B cell (primary cell): ENCODE measurements at regions not wholly inside any gene's neighbourhood (a gene's known extent, or its start where the extent isn't known, plus 50 kb on each side); places are given as distances from the start of the nearest gene placed in this dataset.

Experiments used
- ATAC-seq: fragments of 200-7000 bp; cut with Tn5 transposase; one replicate; pipeline ENCODE4 v1.10.0; 2021; ENCODE audit warnings: low read depth, mild to moderate bottlenecking, moderate number of reproducible peaks, moderate library complexity
- CTCF ChIA-PET: fragments of 350-600 bp; sonication (Branson Sonifier 250); formaldehyde crosslinking; loops from one replicate; lab custom pipeline; 2021; ENCODE audit warnings: antibody characterized with exemption, inconsistent platforms; lab: Charles Lee
- POLR2A ChIA-PET: fragments of 350-600 bp; sonication (Branson Sonifier 250); formaldehyde crosslinking; loops from one replicate; lab custom pipeline; 2021; ENCODE audit warnings: antibody characterized with exemption; lab: Charles Lee
- DNase-seq: peaks from one replicate; pipeline ENCODE4 v3.0.0; 2013
- H2AFZ ChIP-seq: 2 replicates; pipeline ENCODE4 v1.6.1; 2012; ENCODE audit warnings: mild to moderate bottlenecking, low read depth, low read length; ENCODE audit not compliant: insufficient read depth, poor library complexity, severe bottlenecking
- H3K27ac ChIP-seq, 2 donors: 1 replicate in 1 of 2; 2 replicates in 1 of 2; pipeline ENCODE4 v1.5.1; 2012 to 2013; ENCODE audit warnings: low read length in 2 of 2, mild to moderate bottlenecking in 2 of 2, moderate library complexity in 1 of 2
- H3K27me3 ChIP-seq, 4 experiments: fragments of 200-600 bp in 1 of 4; sonication (generic) in 1 of 4; replicated peaks in 1 of 4; 1 replicate in 2 of 4; 2 replicates in 2 of 4; pipeline versions ENCODE4 v1.6.1 to v1.7.0; 2013 to 2016; ENCODE audit warnings: low read length in 3 of 4, mild to moderate bottlenecking in 2 of 4, mixed read lengths in 1 of 4, moderate library complexity in 1 of 4; ENCODE audit not compliant: insufficient read depth in 4 of 4, control insufficient read depth in 3 of 4; ENCODE audit errors: control extremely low read depth in 1 of 4
- H3K36me3 ChIP-seq, 2 experiments: replicated peaks in 1 of 2; 1 replicate in 1 of 2; 2 replicates in 1 of 2; pipeline versions ENCODE4 v1.6.1 to v1.7.1; 2013; ENCODE audit warnings: low read length in 1 of 2; ENCODE audit not compliant: insufficient read depth in 2 of 2, control insufficient read depth in 1 of 2; ENCODE audit errors: control extremely low read depth in 1 of 2, extremely low read depth in 1 of 2
- H3K4me1 ChIP-seq, 2 donors: fragments of 200-600 bp in 1 of 2; sonication (generic) in 1 of 2; 1 replicate in 1 of 2; 2 replicates in 1 of 2; pipeline versions ENCODE4 v1.5.1 to v1.6.1; 2013 to 2017; ENCODE audit warnings: low read length in 2 of 2; ENCODE audit not compliant: control insufficient read depth in 2 of 2, insufficient read depth in 2 of 2
- H3K4me2 ChIP-seq: replicated peaks from 2 replicates; pipeline ENCODE3; 2012; ENCODE audit warnings: mild to moderate bottlenecking, low read depth, low read length; ENCODE audit not compliant: poor library complexity, severe bottlenecking
- H3K4me3 ChIP-seq, 5 experiments: fragments of 200-600 bp in 1 of 5; sonication (generic) in 1 of 5; 1 replicate in 3 of 5; 2 replicates in 2 of 5; pipeline versions ENCODE4 v1.5.1 to v1.7.0; 2011 to 2016; ENCODE audit warnings: low read length in 4 of 5, mild to moderate bottlenecking in 4 of 5, low read depth in 2 of 5, control low read depth in 1 of 5, moderate library complexity in 1 of 5; ENCODE audit not compliant: insufficient read depth in 1 of 5; ENCODE audit errors: control extremely low read depth in 1 of 5, extremely low read depth in 1 of 5
- H3K79me2 ChIP-seq: fragments of 200-600 bp; sonication (generic); one replicate; pipeline ENCODE4 v1.6.0; 2016; ENCODE audit warnings: low read length; ENCODE audit not compliant: control insufficient read depth, insufficient read depth
- H3K9ac ChIP-seq: fragments of 200-600 bp; sonication (generic); 2 replicates; pipeline ENCODE4 v1.6.1; 2017; ENCODE audit warnings: mild to moderate bottlenecking, low read length, moderate library complexity
- H3K9me3 ChIP-seq, 3 donors: one replicate each; pipeline versions ENCODE4 v1.6.1 to v1.7.1; 2013; ENCODE audit warnings: low read length in 2 of 3; ENCODE audit not compliant: control insufficient read depth in 2 of 3, insufficient read depth in 1 of 3; ENCODE audit errors: control extremely low read depth in 1 of 3
- H4K20me1 ChIP-seq: 2 replicates; pipeline ENCODE4 v1.6.0; 2012; ENCODE audit warnings: mild to moderate bottlenecking, low read length; ENCODE audit not compliant: insufficient read depth, control insufficient read depth, poor library complexity, severe bottlenecking
- H3K27ac Mint-ChIP-seq: one replicate; pipeline ENCODE4 v1.8.0; 2021; ENCODE audit warnings: mixed read lengths
- H3K27me3 Mint-ChIP-seq: one replicate; pipeline ENCODE4 v1.8.0; 2021; ENCODE audit warnings: mixed read lengths
- H3K4me1 Mint-ChIP-seq: one replicate; pipeline ENCODE4 v1.8.0; 2021; ENCODE audit warnings: mixed read lengths
- H3K4me3 Mint-ChIP-seq: one replicate; pipeline ENCODE4 v1.8.0; 2021; ENCODE audit warnings: mixed read lengths
- H3K9me3 Mint-ChIP-seq: one replicate; pipeline ENCODE4 v1.8.0; 2022; ENCODE audit warnings: mixed read lengths; ENCODE audit not compliant: insufficient read depth
- CTCF ChIP-seq: fragments of 200-600 bp; IDR thresholded peaks from one replicate; pipeline ENCODE4 v1.8.0; 2022; ENCODE audit warnings: antibody characterized with exemption, mild to moderate bottlenecking
- EZH2 ChIP-seq: IDR thresholded peaks from 2 replicates; pipeline ENCODE4 v1.6.1; 2012; ENCODE audit warnings: borderline replicate concordance, low read depth, mild to moderate bottlenecking, moderate library complexity, low read length; ENCODE audit not compliant: insufficient read depth, poor library complexity, severe bottlenecking
- WGBS: methylation state at CpG from one replicate; pipeline ENCODE4 v1.1.5; 2013; ENCODE audit warnings: missing lambda C conversion rate; ENCODE audit not compliant: insufficient coverage; 5-methylcytosine and 5-hydroxymethylcytosine counted together
- intact Hi-C: fragments of 100-400 bp; cut with micrococcal nuclease; formaldehyde crosslinking; loops from one replicate; pipeline ENCODE4 v1.10.0; 2022

DNA sequence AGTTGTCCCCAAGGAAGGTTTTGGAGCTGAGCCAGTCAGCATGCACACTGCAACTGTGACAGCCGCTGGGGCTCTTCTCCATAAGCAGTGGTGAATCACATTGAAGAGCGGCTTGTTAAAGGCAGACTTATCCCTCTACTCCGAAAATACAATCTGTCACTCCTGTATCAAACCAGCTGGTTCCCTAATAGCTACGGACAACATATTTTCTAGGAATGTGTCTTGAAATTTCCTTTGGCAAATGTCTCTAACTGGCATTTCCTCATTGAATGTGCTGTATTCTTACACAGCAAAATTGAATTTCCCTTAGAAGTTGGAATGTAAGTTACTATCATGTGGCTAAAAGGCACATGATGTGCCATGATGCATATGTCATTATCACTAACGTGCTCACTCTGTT is 104.0 kb upstream of the GPR12 start:
- H4K20me1 ChIP-seq, result no peaks in the 10 kb centered on the region
- no peak overlapping the region for H3K4me2 ChIP-seq
- H3K79me2 ChIP-seq, result no peaks in the 10 kb centered on the region
- H3K27ac ChIP-seq, result no peak overlapping the region
- no peak for ATAC-seq
- Mint-ChIP-seq H3K4me3 (no peak overlapping the region), H3K9me3 (no peaks in the 10 kb centered on the region), H3K27ac (no peak overlapping the region), H3K27me3 (peaks cover 29% of the 10 kb centered on the region), H3K4me1 (no peaks in the 10 kb centered on the region)
- H3K4me1 ChIP-seq, result no peaks in the 10 kb centered on the region
- no peak overlapping the region for H2AFZ ChIP-seq
- intact Hi-C loops, result no loop called here
- 89% methylated on average over 1 of the region's 5 CpGs for WGBS
- H3K9me3 ChIP-seq, result peaks cover 0 to 6% (median 0%) of the 10 kb centered on the region in 3 donors
- TF ChIP-seq CTCF (no peak), EZH2 (no peak)
- H3K9ac ChIP-seq, result no peak overlapping the region
- peaks cover 0 to 12% (median 1%) of the 10 kb centered on the region in 4 experiments for H3K27me3 ChIP-seq
- ChIA-PET POLR2A (no interaction called here), CTCF (interaction anchor here (2.6 kb wide), 1 partner anchor 8 kb away, joined by 7 read pairs; no protein-coding TSS in a partner anchor)
- no peaks in the 10 kb centered on the region for H3K36me3 ChIP-seq
- no peak overlapping the region for H3K4me3 ChIP-seq
- DNase-seq, result no peak

GRCh38 chr13:26861941-26862340 is 101.4 kb upstream of the GPR12 start:
- Histone ChIP-seq H3K79me2 (no peaks in the 10 kb centered on the region), H3K9ac (no peak overlapping the region), H3K4me2 (no peak overlapping the region), H4K20me1 (no peaks in the 10 kb centered on the region), H3K9me3 (peaks cover 0 to 7% (median 0%) of the 10 kb centered on the region in 3 donors), H3K36me3 (no peaks in the 10 kb centered on the region), H3K27me3 (peaks cover 0 to 12% (median 1%) of the 10 kb centered on the region in 4 experiments), H3K27ac (no peak overlapping the region), H3K4me1 (no peaks in the 10 kb centered on the region), H2AFZ (no peak overlapping the region), H3K4me3 (no peak overlapping the region)
- POLR2A ChIA-PET, result no interaction called here
- H3K27ac Mint-ChIP-seq, result no peak overlapping the region
- DNase-seq (no peak), ATAC-seq (no peak)
- no peaks in the 10 kb centered on the region for H3K4me1 Mint-ChIP-seq
- H3K27me3 Mint-ChIP-seq, result peaks cover 39% of the 10 kb centered on the region
- CTCF ChIA-PET, result interaction anchor here (2.6 kb wide), 1 partner anchor 11 kb away, joined by 7 read pairs; no protein-coding TSS in a partner anchor
- TF ChIP-seq EZH2 (no peak), CTCF (no peak)
- H3K4me3 Mint-ChIP-seq, result no peak overlapping the region
- intact Hi-C loops, result no loop called here
- 52% methylated on average over 2 of the region's 2 CpGs for WGBS
- no peaks in the 10 kb centered on the region for H3K9me3 Mint-ChIP-seq
